GM20431 (cell line): ENCODE measurements at regions not wholly inside any gene's neighbourhood (a gene's known extent, or its start where the extent isn't known, plus 50 kb on each side); places are given as distances from the start of the nearest gene placed in this dataset.

Experiments
- in situ Hi-C: fragments of 300-500 bp; cut with MseI, MboI; formaldehyde crosslinking; loops from one replicate; pipeline ENCODE4 v1.15.0; 2020; ENCODE audit warnings: low sequenced_read_pairs; ENCODE audit not compliant: unreplicated experiment

- in situ Hi-C loops = loop anchor here (25.0 kb wide), 2 partner anchors 918 to 1093 kb away; a partner anchor contains a TSS
Observed at GRCh38 chr6:27129917-27130316, 117.6 kb upstream of the PRSS16 start.

DNA sequence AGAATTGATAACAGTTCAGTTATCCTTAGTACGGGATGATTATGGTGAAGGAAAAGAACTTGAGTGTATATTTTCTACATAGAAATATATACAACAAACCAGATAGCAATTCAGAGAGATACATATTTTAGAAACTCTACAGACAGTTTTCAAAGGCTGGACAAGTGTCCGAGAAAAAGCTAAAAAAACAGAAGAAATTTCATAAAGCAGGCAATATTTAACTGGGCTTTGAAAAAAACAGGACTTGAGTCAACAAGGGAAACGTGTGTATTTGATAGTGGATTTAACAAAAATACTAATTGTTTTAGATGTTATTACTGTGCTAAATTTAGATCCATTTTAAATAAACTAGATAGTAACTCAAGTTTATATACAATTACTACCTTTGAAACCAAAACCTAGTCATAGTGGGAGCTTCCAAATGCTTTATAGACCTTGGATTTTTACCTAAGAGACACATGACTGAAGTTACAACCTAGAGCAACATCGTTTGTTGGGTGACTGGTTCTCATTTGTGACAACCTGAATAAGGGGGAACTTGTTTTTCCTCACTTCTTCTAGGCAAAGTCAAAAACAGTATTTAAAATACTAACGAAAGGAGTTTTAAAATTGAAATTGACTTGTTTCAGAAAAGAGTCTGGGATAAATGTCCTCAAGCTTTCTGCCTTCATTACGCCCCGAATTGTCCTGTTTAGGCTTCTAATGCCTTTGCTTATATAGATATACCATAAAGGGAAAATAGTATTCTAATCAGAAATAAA lies 116.7 kb upstream of the PRSS16 start:
- in situ Hi-C loops = loop anchor here (25.0 kb wide), 2 partner anchors 919 to 1094 kb away; a partner anchor contains a TSS

DNA sequence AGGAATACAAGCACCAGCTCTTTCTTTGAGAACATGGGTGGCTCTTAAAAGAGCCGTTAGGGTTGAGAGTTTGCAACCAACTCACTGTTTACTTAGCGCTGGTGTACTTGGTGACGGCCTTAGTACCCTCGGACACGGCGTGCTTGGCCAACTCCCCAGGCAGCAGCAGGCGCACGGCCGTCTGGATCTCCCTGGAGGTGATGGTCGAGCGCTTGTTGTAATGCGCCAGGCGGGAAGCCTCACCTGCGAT lies 115.3 kb upstream of the PRSS16 start:
- in situ Hi-C loops = loop anchor here (25.0 kb wide), 2 partner anchors 920 to 1095 kb away; a partner anchor contains a TSS

GRCh38 chr6:27132532-27133280 lies 114.8 kb upstream of the PRSS16 start:
- in situ Hi-C loops = loop anchor here (25.0 kb wide), 2 partner anchors 920 to 1095 kb away; a partner anchor contains a TSS

DNA sequence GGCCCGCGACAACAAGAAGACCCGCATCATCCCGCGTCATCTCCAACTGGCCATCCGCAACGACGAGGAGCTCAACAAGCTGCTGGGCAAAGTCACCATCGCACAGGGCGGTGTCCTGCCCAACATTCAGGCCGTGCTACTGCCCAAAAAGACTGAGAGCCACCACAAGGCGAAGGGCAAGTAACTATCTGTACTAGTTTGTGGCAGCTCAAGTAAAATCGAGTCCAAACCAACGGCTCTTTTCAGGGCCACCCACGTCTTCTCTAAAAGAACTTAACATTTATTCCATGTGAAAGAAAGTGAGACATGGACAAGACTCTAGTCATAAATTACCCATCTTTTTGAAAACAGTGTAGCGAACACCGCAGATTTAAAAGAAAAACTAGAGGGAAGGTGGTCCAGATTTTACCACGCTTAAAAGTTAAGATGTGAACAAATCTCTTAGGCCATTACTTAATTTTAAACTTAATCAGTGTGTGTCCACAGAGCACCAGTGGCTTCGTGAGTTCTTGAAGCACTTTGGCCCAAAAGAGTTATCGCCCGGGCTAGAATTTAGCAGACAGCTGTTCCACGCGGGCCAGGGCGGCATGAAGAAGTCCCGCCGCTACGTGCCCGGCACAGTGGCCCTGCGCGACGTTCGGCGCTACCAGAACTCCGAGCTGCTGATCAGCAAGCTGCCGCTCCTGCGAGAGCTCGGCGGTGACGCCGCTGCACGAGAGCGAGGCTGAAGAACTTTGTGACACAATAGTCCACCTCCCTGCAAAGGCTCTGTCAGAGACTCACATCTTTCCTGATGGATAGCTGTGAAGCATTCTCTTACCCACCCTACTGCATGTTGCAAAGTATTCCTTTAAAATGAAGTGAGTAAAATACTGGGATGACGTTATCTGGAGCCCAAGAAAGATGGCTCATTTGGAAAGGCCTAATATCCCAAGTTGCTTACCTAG lies 113.9 kb upstream of the PRSS16 start:
- in situ Hi-C loops = loop anchor here (25.0 kb wide), 2 partner anchors 921 to 1096 kb away; a partner anchor contains a TSS

- in situ Hi-C loops = loop anchor here (25.0 kb wide), 2 partner anchors 923 to 1098 kb away; a partner anchor contains a TSS
Observed at GRCh38 chr6:27135087-27135657, 112.3 kb upstream of the PRSS16 start.

- in situ Hi-C loops = loop anchor here (25.0 kb wide), 2 partner anchors 924 to 1099 kb away; a partner anchor contains a TSS
Observed at GRCh38 chr6:27136077-27136644, 111.3 kb upstream of the PRSS16 start.

- in situ Hi-C loops = loop anchor here (25.0 kb wide), 2 partner anchors 925 to 1100 kb away; a partner anchor contains a TSS
Observed at GRCh38 chr6:27136978-27137814, 110.3 kb upstream of the PRSS16 start.

- in situ Hi-C loops = loop anchor here (25.0 kb wide), 2 partner anchors 926 to 1101 kb away; a partner anchor contains a TSS
Observed at GRCh38 chr6:27138406-27138805, 109.1 kb upstream of the PRSS16 start.

GRCh38 chr6:27138837-27139755 lies 108.4 kb upstream of the PRSS16 start:
- in situ Hi-C loops = loop anchor here (25.0 kb wide), 2 partner anchors 927 to 1102 kb away; a partner anchor contains a TSS

DNA sequence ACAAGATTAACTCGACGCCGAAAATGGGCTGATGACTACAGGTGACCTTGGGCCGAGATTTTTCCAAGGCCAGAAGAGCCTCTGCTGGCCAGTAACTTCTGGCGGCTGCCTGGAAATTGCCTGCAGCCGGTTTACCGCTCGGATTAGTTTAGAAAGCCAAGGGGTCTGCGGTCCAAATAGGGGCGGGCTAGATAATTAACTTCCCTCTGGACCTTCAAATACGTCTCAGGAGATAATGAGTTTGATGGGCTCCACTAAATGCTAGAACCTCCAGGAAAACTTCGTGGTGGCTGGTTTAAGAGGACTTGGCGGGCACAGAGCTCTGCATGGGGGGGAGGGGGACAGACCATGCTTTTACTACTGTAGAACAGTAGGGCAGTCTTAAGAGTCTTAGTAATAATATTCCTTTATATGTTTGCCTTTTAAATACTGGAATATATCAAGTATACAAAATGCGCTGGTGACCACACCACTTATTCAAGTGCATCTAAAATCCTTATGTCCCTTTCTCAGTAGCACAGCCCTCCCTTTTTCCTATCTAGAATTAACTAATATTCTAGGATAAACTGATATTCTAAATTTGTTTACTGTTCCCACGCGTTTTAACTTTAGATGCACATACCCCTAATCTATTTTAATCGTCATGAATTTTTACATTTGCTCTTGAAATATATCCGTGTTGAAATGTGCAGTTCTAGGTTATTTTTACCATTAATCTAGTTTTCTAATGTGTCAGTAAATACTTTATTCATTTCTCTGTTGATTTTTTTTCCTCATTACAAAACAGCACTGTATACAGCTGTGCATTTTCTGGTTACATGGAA lies 107.5 kb upstream of the PRSS16 start:
- in situ Hi-C loops = loop anchor here (25.0 kb wide), 2 partner anchors 928 to 1103 kb away; a partner anchor contains a TSS

GRCh38 chr6:27140999-27141528 lies 106.4 kb upstream of the PRSS16 start:
- in situ Hi-C loops = loop anchor here (25.0 kb wide), 2 partner anchors 929 to 1104 kb away; a partner anchor contains a TSS

- in situ Hi-C loops = loop anchor here (25.0 kb wide), 2 partner anchors 929 to 1104 kb away; a partner anchor contains a TSS
Observed at GRCh38 chr6:27141529-27142015, 105.9 kb upstream of the PRSS16 start.

DNA sequence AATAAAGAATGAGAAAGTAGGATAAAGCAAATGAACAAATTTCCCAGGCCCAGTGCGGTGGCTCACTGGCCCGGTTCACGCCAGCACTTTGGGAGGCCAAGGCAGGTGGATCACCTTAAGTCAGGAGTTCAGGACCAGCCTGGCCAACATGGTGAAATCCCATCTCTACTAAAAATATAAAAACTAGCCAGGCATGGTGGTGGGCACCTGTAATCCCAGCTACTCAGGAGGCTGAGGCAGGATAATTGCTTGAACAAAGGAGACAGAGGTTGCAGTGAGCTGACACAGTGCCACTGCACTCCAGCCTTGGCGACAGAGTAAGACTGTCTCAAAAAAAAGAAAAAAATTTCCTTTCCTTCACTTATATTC lies 104.5 kb upstream of the PRSS16 start:
- in situ Hi-C loops = loop anchor here (25.0 kb wide), 2 partner anchors 931 to 1106 kb away; a partner anchor contains a TSS

- in situ Hi-C loops = loop anchor here (25.0 kb wide), 2 partner anchors 931 to 1106 kb away; a partner anchor contains a TSS
Observed at GRCh38 chr6:27143474-27144026, 104.0 kb upstream of the PRSS16 start.

DNA sequence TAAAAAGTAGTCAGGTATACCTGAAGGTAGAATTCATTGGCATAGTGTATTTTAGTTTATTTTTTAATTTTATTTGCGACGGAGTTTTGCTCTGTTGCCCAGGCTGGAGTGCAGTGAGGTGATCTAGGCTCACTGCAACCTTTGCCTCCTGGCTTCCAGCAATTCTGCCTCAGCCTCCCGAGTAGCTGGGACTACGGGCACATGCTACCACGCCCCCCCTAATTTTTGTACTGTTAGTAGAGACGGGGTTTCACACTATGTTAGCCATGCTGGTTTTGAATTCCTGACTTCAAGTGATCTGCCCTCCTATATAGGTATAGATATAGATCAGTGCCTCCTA lies 102.8 kb upstream of the PRSS16 start:
- in situ Hi-C loops = loop anchor here (25.0 kb wide), 2 partner anchors 932 to 1107 kb away; a partner anchor contains a TSS
